ENCODE measurements at regions not wholly inside any gene's neighbourhood (a gene's known extent, or its start where the extent isn't known, plus 50 kb on each side); places are given as distances from the start of the nearest gene placed in this dataset.
"Not testable (repeated sequence)": the region's sequence is repeated elsewhere in the genome, so short reads cannot be mapped to it uniquely, and the experiment has no call there.

GRCh38 chr7:17020250-17020649 lies 138.5 kb upstream of the AGR3 start:
- no peak for DNase-seq

- no peak for DNase-seq
Observed at GRCh38 chr7:17021205-17021604, 139.4 kb upstream of the AGR3 start.

- no peak for DNase-seq
Observed at GRCh38 chr7:17022920-17023319, 141.1 kb upstream of the AGR3 start.

GRCh38 chr7:17026269-17026668 lies 144.5 kb upstream of the AGR3 start:
- DNase-seq = no peak

GRCh38 chr7:17027143-17027788 lies 145.5 kb upstream of the AGR3 start:
- DNase-seq = no peak

- DNase-seq = no peak
Observed at GRCh38 chr7:17027789-17028152, 146.0 kb upstream of the AGR3 start.

GRCh38 chr7:17029150-17029549 lies 147.4 kb upstream of the AGR3 start:
- no peak for DNase-seq

GRCh38 chr7:17030559-17030958 lies 148.8 kb upstream of the AGR3 start:
- DNase-seq = no peak

- DNase-seq = no peak
Observed at GRCh38 chr7:17031906-17032551, 150.2 kb upstream of the AGR3 start.

GRCh38 chr7:17033245-17033644 lies 151.5 kb upstream of the AGR3 start:
- no peak for DNase-seq

- no peak for DNase-seq
Observed at GRCh38 chr7:17036584-17036983, 154.8 kb upstream of the AGR3 start.

- DNase-seq = no peak
Observed at GRCh38 chr7:17037356-17037755, 155.6 kb upstream of the AGR3 start.

GRCh38 chr7:17038160-17038782 lies 156.5 kb upstream of the AGR3 start:
- no peak for DNase-seq

GRCh38 chr7:17038783-17039170 lies 157.0 kb upstream of the AGR3 start:
- DNase-seq = no peak

GRCh38 chr7:17039372-17039771 lies 157.6 kb upstream of the AGR3 start:
- DNase-seq = no peak

- no peak for DNase-seq
Observed at GRCh38 chr7:17040716-17041115, 158.9 kb upstream of the AGR3 start.

GRCh38 chr7:17041324-17041723 lies 159.5 kb upstream of the AGR3 start:
- DNase-seq = no peak

- DNase-seq = no peak
Observed at GRCh38 chr7:17042211-17042610, 160.4 kb upstream of the AGR3 start.

GRCh38 chr7:17043012-17043877 lies 161.5 kb upstream of the AGR3 start:
- no peak for DNase-seq

GRCh38 chr7:17044396-17044795 lies 162.6 kb upstream of the AGR3 start:
- no peak for DNase-seq

- DNase-seq = no peak
Observed at GRCh38 chr7:17044861-17045260, 163.1 kb upstream of the AGR3 start.

- no peak for DNase-seq
Observed at GRCh38 chr7:17046259-17046658, 164.5 kb upstream of the AGR3 start.

GRCh38 chr7:17046666-17047065 lies 164.9 kb upstream of the AGR3 start:
- DNase-seq = no peak

- DNase-seq = not testable (repeated sequence)
Observed at GRCh38 chr7:17053164-17053563, 171.4 kb upstream of the AGR3 start.
